ENCODE measurements at regions not wholly inside any gene's neighbourhood (a gene's known extent, or its start where the extent isn't known, plus 50 kb on each side); places are given as distances from the start of the nearest gene placed in this dataset.

GRCh38 chr13:97631158-97631557 lies 197.2 kb downstream of the RAP2A start:
- Histone ChIP-seq H3K9me1 (ENCODE audit: control insufficient read depth, insufficient read depth, low read length) (no peaks in the 10 kb centered on the region), H3K27me3 (ENCODE audit: control insufficient read depth in 2 of 2, insufficient read depth in 2 of 2, low read length in 2 of 2) (no peaks in the 10 kb centered on the region), H3K9me3 (replicated peaks; ENCODE audit: control insufficient read depth, insufficient read depth, low read depth, low read length) (no peaks in the 10 kb centered on the region), H3K9ac (ENCODE audit: insufficient read depth in 1 of 2, low read depth in 2 of 2, low read length in 2 of 2) (no peak overlapping the region), H3K79me2 (ENCODE audit: control insufficient read depth, insufficient read depth, low read length) (no peaks in the 10 kb centered on the region), H2AFZ (ENCODE audit: low read depth, low read length) (no peak overlapping the region), H3K36me3 (ENCODE audit: control insufficient read depth, insufficient read depth, low read length) (no peaks in the 10 kb centered on the region), H3K4me1 (replicated peaks in 1 of 2; ENCODE audit: control insufficient read depth in 2 of 2, insufficient read depth in 2 of 2, low read length in 2 of 2) (no peaks in the 10 kb centered on the region), H4K20me1 (replicated peaks; ENCODE audit: control insufficient read depth, insufficient read depth, low read length) (no peaks in the 10 kb centered on the region), H3K27ac (ENCODE audit: extremely low read depth, low read depth, low read length) (no peak overlapping the region), H3K4me3 (no peak overlapping the region), H3K4me2 (ENCODE audit: insufficient read depth, low read length) (no peak overlapping the region)
- CTCF ChIA-PET (ENCODE audit: low intra/inter-chr PET ratio) = no interaction called here
- POLR2A ChIA-PET = no interaction called here
- WGBS (ENCODE audit: insufficient coverage, low coverage, missing lambda C conversion rate) = 3% methylated on average over 3 of the region's 3 CpGs
- DNase-seq (ENCODE audit: extremely low read depth in 1 of 4, low spot score in 3 of 4) = peak in 1 of 4 experiments; percentile 4
- intact Hi-C loops (cut with micrococcal nuclease) = no loop called here
- no peak for TF ChIP-seq ZBTB43 (CRISPR knock-in tag; IDR thresholded peaks at IDR 0.05)
- TF ChIP-seq CEBPB (tag; IDR thresholded peaks at IDR 0.05) = no peak
- TF ChIP-seq CTCF (IDR thresholded peaks at IDR 0.05 in 2 of 3, conservative IDR thresholded peaks at IDR 0.05 in 1 of 3; ENCODE audit: insufficient read depth in 2 of 3, low read depth in 1 of 3, low read length in 3 of 3) = peak; percentile 33 to 38 (median 34); a peak in 3 of 6 replicates
- TF ChIP-seq BHLHE40 (IDR thresholded peaks at IDR 0.05; ENCODE audit: low read length) = no peak
- no peak for TF ChIP-seq TAF7 (tag; IDR thresholded peaks at IDR 0.05)
- TF ChIP-seq MAZ (CRISPR knock-in tag; conservative IDR thresholded peaks at IDR 0.05 in 1 of 2, IDR thresholded peaks at IDR 0.05 in 1 of 2) = no peak
- TF ChIP-seq RAD21 (CRISPR knock-in tag; conservative IDR thresholded peaks at IDR 0.05 in 1 of 2, IDR thresholded peaks at IDR 0.05 in 1 of 2) = peak in 1 of 2 experiments; percentile 36; a peak in 2 of 4 replicates
- no peak for TF ChIP-seq ZNF41 (CRISPR knock-in tag; conservative IDR thresholded peaks at IDR 0.05)
- in situ Hi-C loops (cut with MboI) = no loop called here
- FAIRE-seq = no peak
- peak; percentile 73 for ATAC-seq
- BruUV-seq (replicated peaks) = no TSS peak

Measured in K562 (cell line).